Fibroblast of mammary gland (primary cell): ENCODE measurements at regions not wholly inside any gene's neighbourhood (a gene's known extent, or its start where the extent isn't known, plus 50 kb on each side); places are given as distances from the start of the nearest gene placed in this dataset.

ENCODE experiments used
- DNase-seq: peaks from one replicate; pipeline ENCODE4 v3.0.0-alpha.2; 2010; ENCODE audit warnings: low read depth
- H3K4me3 ChIP-seq: 2 replicates; pipeline ENCODE4 v1.5.1; 2011; ENCODE audit warnings: low read depth, mild to moderate bottlenecking, low read length, moderate library complexity; ENCODE audit not compliant: control insufficient read depth
- CTCF ChIP-seq: conservative IDR thresholded peaks from 2 replicates; pipeline ENCODE4 v1.5.1; 2011; ENCODE audit warnings: low read depth, low read length, inconsistent platforms; ENCODE audit not compliant: control insufficient read depth, insufficient read depth

- no peak for DNase-seq
- TF ChIP-seq CTCF, result no peak
- H3K4me3 ChIP-seq, result no peak overlapping the region
Measured at GRCh38 chr14:38500125-38500524, 244.2 kb upstream of the CLEC14A start.

- TF ChIP-seq CTCF, result no peak
- H3K4me3 ChIP-seq, result no peak overlapping the region
- DNase-seq, result no peak
Measured at GRCh38 chr14:38496092-38496491, 240.2 kb upstream of the CLEC14A start.

- no peak for TF ChIP-seq CTCF
- no peak for DNase-seq
- no peak overlapping the region for H3K4me3 ChIP-seq
Measured at GRCh38 chr14:38490273-38490672, 234.4 kb upstream of the CLEC14A start.

- no peak for TF ChIP-seq CTCF
Measured at GRCh38 chr14:38485026-38485425, 229.1 kb upstream of the CLEC14A start.

GRCh38 chr14:38481952-38482678, 226.2 kb upstream of the CLEC14A start:
- TF ChIP-seq CTCF, result no peak
- peak; percentile 71 for DNase-seq
- H3K4me3 ChIP-seq, result no peak overlapping the region

More at GRCh38 chr14:38485026-38485425, 229.1 kb upstream of the CLEC14A start:
- H3K4me3 ChIP-seq, result no peak overlapping the region
- no peak for DNase-seq

GRCh38 chr14:38469156-38469555, 213.3 kb upstream of the CLEC14A start:
- no peak for TF ChIP-seq CTCF
- no peak overlapping the region for H3K4me3 ChIP-seq
- peak; percentile 79 for DNase-seq

- TF ChIP-seq CTCF, result no peak
- DNase-seq, result no peak
- H3K4me3 ChIP-seq, result no peak overlapping the region
Measured at GRCh38 chr14:38442208-38442607, 186.3 kb upstream of the CLEC14A start.
